Motor neuron (in vitro differentiated cells): ENCODE measurements at regions not wholly inside any gene's neighbourhood (a gene's known extent, or its start where the extent isn't known, plus 50 kb on each side); places are given as distances from the start of the nearest gene placed in this dataset.
"Not testable (repeated sequence)": the region's sequence is repeated elsewhere in the genome, so short reads cannot be mapped to it uniquely, and the experiment has no call there.

Experiments
- ATAC-seq, 8 experiments: fragments of 200-7000 bp; cut with Tn5 transposase; replicated peaks in 6 of 8; 2 replicates each; pipeline ENCODE4 v1.8.0; 2021; ENCODE audit warnings: mild to moderate bottlenecking in 8 of 8, moderate library complexity in 8 of 8
- H3K27ac ChIP-seq, 2 donors: fragments of 250-450 bp; sonication (Bioruptor Pico); 2 replicates each; pipeline ENCODE4 v1.9.0; 2021; ENCODE audit warnings: antibody characterized with exemption in 2 of 2, mild to moderate bottlenecking in 2 of 2, moderate library complexity in 1 of 2
- H3K4me1 ChIP-seq, 2 donors: fragments of 250-450 bp; sonication (Bioruptor Pico); replicated peaks in 1 of 2; 2 replicates each; pipeline ENCODE4 v1.6.1; 2021; ENCODE audit warnings: antibody characterized with exemption in 2 of 2, mild to moderate bottlenecking in 2 of 2, moderate library complexity in 1 of 2
- H3K4me3 ChIP-seq, 5 donors: fragments of 250-450 bp; sonication (Bioruptor Pico); 2 replicates each; pipeline ENCODE4 v1.9.0; 2021; ENCODE audit warnings: antibody characterized with exemption in 5 of 5, mild to moderate bottlenecking in 5 of 5, moderate library complexity in 4 of 5
- WGBS, 10 experiments: fragments of 450-650 bp; shearing (Covaris generic); methylation state at CpG; one replicate each; pipeline ENCODE4 v1.0.0; 2022; 5-methylcytosine and 5-hydroxymethylcytosine counted together
- in situ Hi-C, 9 experiments: fragments of 400-800 bp; cut with MboI; loops; one replicate each; pipeline ENCODE4 v1.15.0; 2021; ENCODE audit warnings: low sequenced_read_pairs in 9 of 9, low pct_unique_long_range_greater_than_20kb in 2 of 9; ENCODE audit not compliant: unreplicated experiment in 9 of 9

GRCh38 chr4:116561768-116562167, 523.6 kb downstream of the TRAM1L1 start:
- Histone ChIP-seq H3K27ac (no peak overlapping the region), H3K4me1 (peaks cover 8 to 27% of the 10 kb centered on the region in 2 donors), H3K4me3 (no peak overlapping the region)
- in situ Hi-C loops = no loop called here
- peak in 5 of 8 experiments; percentile 36 to 85 (median 53) for ATAC-seq

- ATAC-seq = no peak
- in situ Hi-C loops = no loop called here
- 0 to 100% (median 100%) methylated on average over 1 of the region's 1 CpG; no CpG with 5 or more reads in 1 of the 10 experiments for WGBS, 10 experiments
- H3K27ac ChIP-seq = no peak overlapping the region
- no peaks in the 10 kb centered on the region for H3K4me1 ChIP-seq
- no peak overlapping the region for H3K4me3 ChIP-seq
These were observed 533.6 kb downstream of the TRAM1L1 start for GRCh38 chr4:116551806-116552205.

GRCh38 chr4:116547632-116548031, 537.7 kb downstream of the TRAM1L1 start:
- Histone ChIP-seq H3K27ac (no peak overlapping the region), H3K4me1 (no peaks in the 10 kb centered on the region), H3K4me3 (no peak overlapping the region)
- no peak for ATAC-seq
- WGBS, 10 experiments = 8 to 100% (median 86%) methylated on average over 2 of the region's 2 CpGs
- in situ Hi-C loops = no loop called here

DNA sequence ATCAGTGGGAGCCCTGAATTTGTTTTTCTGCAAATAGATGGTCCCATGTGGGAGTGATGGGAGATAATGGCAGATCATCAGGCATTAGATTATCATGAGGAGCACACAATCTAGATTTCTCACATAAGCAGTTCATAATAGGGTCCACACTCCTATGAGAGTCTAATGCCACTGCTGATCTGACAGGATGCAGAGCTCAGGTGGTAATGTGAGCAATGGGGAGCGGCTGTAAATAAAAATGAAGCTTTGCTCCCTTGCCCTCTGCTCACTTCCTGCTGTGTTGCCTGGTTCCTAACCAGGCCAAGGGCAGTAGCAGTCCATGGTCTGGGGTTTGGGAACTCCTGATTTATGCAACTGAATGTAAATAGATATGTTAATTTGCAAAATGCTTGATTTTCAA, 538.6 kb downstream of the TRAM1L1 start:
- Histone ChIP-seq H3K27ac (no peak overlapping the region), H3K4me1 (no peaks in the 10 kb centered on the region), H3K4me3 (no peak overlapping the region)
- no peak for ATAC-seq
- WGBS, 10 experiments = 0 to 100% (median 80%) methylated on average over 1 of the region's 1 CpG; no CpG with 5 or more reads in 3 of the 10 experiments
- in situ Hi-C loops = no loop called here

DNA sequence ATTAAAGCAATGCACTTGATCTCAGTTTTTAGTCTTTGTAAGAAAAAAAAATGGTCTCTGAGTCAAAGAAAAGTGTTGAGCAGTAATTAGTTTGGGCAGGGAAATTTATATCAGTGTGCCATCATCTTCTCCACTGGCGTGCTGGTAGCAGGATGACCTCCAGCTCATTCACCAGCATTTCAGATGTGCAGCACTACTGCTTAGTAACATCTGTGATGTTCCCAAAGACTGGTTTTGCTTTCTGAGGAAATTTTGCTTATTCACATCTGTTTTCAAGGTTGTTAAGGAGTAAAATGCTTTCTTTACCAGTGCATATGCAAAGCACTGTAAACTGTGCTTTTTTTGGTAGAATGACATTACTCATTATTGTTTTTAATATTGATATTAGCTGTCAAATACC, 540.4 kb downstream of the TRAM1L1 start:
- in situ Hi-C loops = no loop called here
- ATAC-seq = no peak
- WGBS, 10 experiments = 0 to 100% (median 100%) methylated on average over 1 of the region's 1 CpG; no CpG with 5 or more reads in 3 of the 10 experiments
- Histone ChIP-seq H3K4me3 (no peak overlapping the region), H3K4me1 (no peaks in the 10 kb centered on the region), H3K27ac (no peak overlapping the region)

DNA sequence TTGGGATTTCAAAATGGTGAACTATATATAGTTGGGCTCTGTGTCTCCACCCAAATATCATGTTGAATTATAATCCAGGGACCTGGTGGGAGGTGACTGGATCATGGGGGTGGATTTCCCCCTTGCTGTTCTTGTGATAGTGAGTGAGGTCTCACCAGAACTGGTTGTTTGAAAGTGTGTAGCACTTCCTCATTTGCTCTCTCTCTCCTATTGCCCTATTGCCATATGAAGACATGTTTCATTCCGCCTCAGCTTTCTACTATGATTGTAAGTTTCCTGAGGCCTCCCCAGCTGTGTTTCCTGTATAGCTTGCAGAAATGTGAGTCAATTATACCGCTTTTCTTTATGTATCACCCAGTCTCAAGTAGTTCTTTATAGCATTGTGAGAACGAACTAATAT, 545.6 kb downstream of the TRAM1L1 start:
- H3K4me1 ChIP-seq = no peaks in the 10 kb centered on the region
- in situ Hi-C loops = no loop called here
- no peak overlapping the region for H3K27ac ChIP-seq
- no peak for ATAC-seq
- 13 to 100% (median 70%) methylated on average over 1 to 3 of the region's 3 CpGs; no CpG with 5 or more reads in 1 of the 10 experiments for WGBS, 10 experiments
- H3K4me3 ChIP-seq = no peak overlapping the region

- no peak for ATAC-seq
- H3K27ac ChIP-seq = no peak overlapping the region
These were observed 547.5 kb downstream of the TRAM1L1 start for GRCh38 chr4:116537828-116538227.

GRCh38 chr4:116536024-116536423, 549.4 kb downstream of the TRAM1L1 start:
- H3K4me1 ChIP-seq, H3K4me3 ChIP-seq, ATAC-seq, H3K27ac ChIP-seq, in situ Hi-C loops: not testable (repeated sequence)
- 8 to 96% (median 80%) methylated on average over 1 to 6 of the region's 6 CpGs; no CpG with 5 or more reads in 1 of the 10 experiments for WGBS, 10 experiments

More at GRCh38 chr4:116537828-116538227, 547.5 kb downstream of the TRAM1L1 start:
- in situ Hi-C loops = no loop called here
- H3K4me1 ChIP-seq = no peaks in the 10 kb centered on the region
- H3K4me3 ChIP-seq = no peak overlapping the region

DNA sequence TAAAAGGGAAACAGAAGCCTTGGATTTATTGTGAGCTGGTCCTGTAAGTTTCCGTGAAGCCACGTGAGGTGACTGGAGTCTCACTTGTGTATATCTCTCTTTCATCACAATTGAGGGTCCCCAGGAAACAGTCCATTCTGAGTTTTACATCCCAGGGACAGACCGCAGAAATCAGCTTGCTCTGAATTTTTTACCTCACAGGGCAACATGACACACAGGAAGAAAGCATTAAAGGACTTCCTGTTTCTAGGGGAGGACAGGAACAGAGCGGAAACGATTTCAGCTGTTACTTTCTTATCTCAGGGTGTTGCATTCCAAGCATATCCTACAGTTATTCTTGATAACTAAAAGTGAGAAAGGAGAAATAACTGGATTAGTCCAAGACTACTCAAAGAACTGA, 553.5 kb downstream of the TRAM1L1 start:
- Histone ChIP-seq H3K27ac (no peak overlapping the region), H3K4me1 (peaks cover 0 to 6% of the 10 kb centered on the region in 2 donors), H3K4me3 (no peak overlapping the region)
- in situ Hi-C loops = no loop called here
- 32 to 100% (median 67%) methylated on average over 2 to 5 of the region's 5 CpGs; no CpG with 5 or more reads in 1 of the 10 experiments for WGBS, 10 experiments
- ATAC-seq = no peak

DNA sequence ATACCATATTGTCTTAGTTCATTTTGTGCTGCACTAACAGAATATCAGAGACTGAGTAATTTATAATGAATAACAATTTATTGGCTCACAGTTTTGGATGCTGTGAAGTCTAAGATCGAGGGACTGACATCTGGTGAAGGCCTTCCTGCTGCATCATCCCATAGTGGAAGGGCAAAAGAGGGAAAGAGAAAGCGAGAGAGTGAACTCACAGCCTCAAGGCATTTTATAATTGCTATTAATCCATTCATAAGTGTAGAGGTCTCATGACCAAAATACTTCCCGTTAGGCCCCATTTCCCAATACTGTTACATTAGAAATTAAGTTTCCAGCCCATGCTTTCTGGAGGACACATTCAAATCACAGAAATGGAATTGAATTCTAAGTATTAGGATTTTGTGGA, 554.4 kb downstream of the TRAM1L1 start:
- no peak overlapping the region for H3K27ac ChIP-seq
- in situ Hi-C loops = no loop called here
- WGBS, 10 experiments = 0 to 100% (median 12%) methylated on average over 1 to 3 of the region's 3 CpGs; no CpG with 5 or more reads in 3 of the 10 experiments
- H3K4me3 ChIP-seq = no peak overlapping the region
- no peak for ATAC-seq
- peaks cover 0 to 6% of the 10 kb centered on the region in 2 donors for H3K4me1 ChIP-seq

DNA sequence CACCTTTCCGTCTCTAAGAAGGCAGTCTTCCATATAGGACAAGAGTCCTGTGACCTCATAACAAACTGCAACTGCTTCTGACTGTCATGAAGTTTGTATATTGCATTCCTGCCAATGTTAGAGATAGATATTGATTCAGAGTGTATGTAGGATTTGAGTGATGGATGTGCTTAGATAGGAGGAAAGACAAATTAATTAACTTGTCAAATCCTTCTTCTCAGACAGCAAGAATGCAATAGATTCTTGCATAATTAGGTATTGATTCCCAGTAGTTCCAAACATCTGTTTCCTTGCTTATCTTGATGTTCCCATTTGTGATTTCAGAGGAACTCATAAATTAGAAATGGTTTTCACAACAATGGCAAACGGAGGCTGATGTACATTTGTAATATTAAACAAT, 555.3 kb downstream of the TRAM1L1 start:
- in situ Hi-C loops = no loop called here
- WGBS, 10 experiments = 0 to 76% (median 40%) methylated on average over 1 to 2 of the region's 2 CpGs; no CpG with 5 or more reads in 1 of the 10 experiments
- peak in 2 of 8 experiments; percentile 23 to 43 for ATAC-seq

GRCh38 chr4:116529129-116529528, 556.2 kb downstream of the TRAM1L1 start:
- no peak overlapping the region for H3K4me3 ChIP-seq
- no peak overlapping the region for H3K27ac ChIP-seq
- WGBS, 10 experiments = 0 to 100% (median 0%) methylated on average over 1 of the region's 1 CpG; no CpG with 5 or more reads in 3 of the 10 experiments
- H3K4me1 ChIP-seq = peaks cover 0 to 6% of the 10 kb centered on the region in 2 donors
- ATAC-seq = no peak
- in situ Hi-C loops = no loop called here

More for the DNA sequence above, 555.3 kb downstream of the TRAM1L1 start:
- Histone ChIP-seq H3K4me3 (no peak overlapping the region), H3K27ac (no peak overlapping the region), H3K4me1 (peaks cover 0 to 6% of the 10 kb centered on the region in 2 donors)

DNA sequence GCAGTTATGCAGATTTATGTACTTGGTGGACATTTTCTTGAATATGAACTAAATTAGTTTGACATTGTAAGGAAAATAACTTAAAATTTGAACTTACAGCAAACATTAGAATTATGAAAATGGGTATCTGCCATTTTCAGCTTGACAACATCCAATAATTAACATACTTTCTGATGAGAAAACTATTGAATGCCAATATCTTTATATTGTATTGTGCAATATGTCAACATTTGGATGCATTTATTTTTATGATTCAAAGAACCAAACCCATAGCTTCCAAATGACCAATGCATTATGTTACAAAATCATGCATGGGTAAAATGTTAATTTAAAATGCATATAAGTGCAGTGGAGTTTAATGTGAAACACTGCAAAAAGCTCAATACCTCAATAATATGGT, 562.5 kb downstream of the TRAM1L1 start:
- Histone ChIP-seq H3K27ac (no peak overlapping the region), H3K4me3 (no peak overlapping the region), H3K4me1 (peaks cover 0 to 5% of the 10 kb centered on the region in 2 donors)
- in situ Hi-C loops = no loop called here
- ATAC-seq = no peak

DNA sequence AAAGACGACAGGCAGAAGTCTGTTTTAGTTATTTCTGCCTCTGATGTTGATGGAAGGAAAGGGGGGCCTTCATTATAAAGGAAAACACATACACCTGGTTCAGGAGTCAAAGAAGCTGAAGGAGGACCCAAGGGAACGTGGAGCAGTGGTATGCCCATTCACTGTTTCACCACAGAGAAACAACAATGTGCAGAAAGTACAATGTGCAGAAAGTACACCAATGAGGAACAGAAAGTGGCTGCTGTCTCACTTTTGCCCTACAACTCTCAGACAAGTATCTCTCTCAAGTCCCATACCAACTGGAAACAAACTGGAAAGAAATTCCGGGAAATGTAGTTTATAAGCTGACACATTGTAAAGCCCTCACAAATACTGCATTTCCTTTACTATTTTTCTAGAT, 564.5 kb downstream of the TRAM1L1 start:
- no peak for ATAC-seq
- WGBS, 10 experiments = 0 to 100% (median 55%) methylated on average over 1 to 3 of the region's 3 CpGs; no CpG with 5 or more reads in 2 of the 10 experiments
- in situ Hi-C loops = no loop called here
- Histone ChIP-seq H3K4me1 (peaks cover 0 to 5% of the 10 kb centered on the region in 2 donors), H3K27ac (no peak overlapping the region), H3K4me3 (no peak overlapping the region)
